GM23338 (cell line): ENCODE measurements at regions not wholly inside any gene's neighbourhood (a gene's known extent, or its start where the extent isn't known, plus 50 kb on each side); places are given as distances from the start of the nearest gene placed in this dataset.

Experiments used
- CREB1 ChIP-seq: fragments of 250-450 bp; sonication (Bioruptor Pico); IDR thresholded peaks from 2 replicates; pipeline ENCODE4 v1.5.0; 2020; ENCODE audit warnings: low read depth, mild to moderate bottlenecking, moderate library complexity
- CTCF ChIP-seq, 2 experiments: fragments of 200-600 bp in 1 of 2; sonication (generic) in 1 of 2; conservative IDR thresholded peaks; 2 replicates each; pipeline versions ENCODE4 v1.5.1 to v1.6.1; 2016 to 2017; ENCODE audit warnings: antibody characterized with exemption in 2 of 2, low read depth in 2 of 2, mild to moderate bottlenecking in 2 of 2, moderate library complexity in 1 of 2
- EZH2 ChIP-seq: fragments of 200-600 bp; sonication (generic); IDR thresholded peaks from one replicate; pipeline ENCODE4 v1.8.0; 2017; ENCODE audit warnings: antibody characterized with exemption, mild to moderate bottlenecking, low read depth; ENCODE audit not compliant: unreplicated experiment
- EZH2phosphoT487 ChIP-seq: fragments of 200-600 bp; sonication (generic); IDR thresholded peaks from one replicate; pipeline ENCODE4 v1.8.1; 2018; ENCODE audit warnings: antibody characterized with exemption; ENCODE audit not compliant: unreplicated experiment
- JUNB ChIP-seq: IDR thresholded peaks from one replicate; pipeline ENCODE4 v1.6.1; 2016; ENCODE audit warnings: antibody characterized with exemption; ENCODE audit not compliant: unreplicated experiment
- NANOG ChIP-seq: IDR thresholded peaks from 2 replicates; pipeline ENCODE4 v1.6.1; 2016; ENCODE audit warnings: antibody characterized with exemption, borderline replicate concordance
- POLR2AphosphoS5 ChIP-seq: IDR thresholded peaks from 2 replicates; pipeline ENCODE4 v1.6.1; 2016; ENCODE audit warnings: antibody characterized with exemption, low read depth
- REST ChIP-seq: IDR thresholded peaks from one replicate; pipeline ENCODE4 v1.6.1; 2018; ENCODE audit warnings: antibody characterized with exemption; ENCODE audit not compliant: unreplicated experiment
- STAT1 ChIP-seq: IDR thresholded peaks from one replicate; pipeline ENCODE4 v1.6.1; 2016; ENCODE audit warnings: antibody characterized with exemption; ENCODE audit not compliant: unreplicated experiment
- ZNF114 ChIP-seq: fragments of 250-450 bp; sonication (Bioruptor Pico); IDR thresholded peaks from 2 replicates; pipeline ENCODE4 v1.5.0; 2020; ENCODE audit warnings: mild to moderate bottlenecking, moderate library complexity

GRCh38 chr11:134636071-134636470, 224.0 kb upstream of the B3GAT1 start:
- TF ChIP-seq NANOG (no peak), CTCF (conservative IDR thresholded peaks at IDR 0.05; ENCODE audit: low read depth in 2 of 2) (no peak), CREB1 (CRISPR knock-in tag) (no peak), STAT1 (no peak), REST (no peak), POLR2AphosphoS5 (no peak), JUNB (no peak), EZH2 (no peak), EZH2phosphoT487 (no peak), ZNF114 (no peak)
